ENCODE measurements at regions not wholly inside any gene's neighbourhood (a gene's known extent, or its start where the extent isn't known, plus 50 kb on each side); places are given as distances from the start of the nearest gene placed in this dataset.

DNA sequence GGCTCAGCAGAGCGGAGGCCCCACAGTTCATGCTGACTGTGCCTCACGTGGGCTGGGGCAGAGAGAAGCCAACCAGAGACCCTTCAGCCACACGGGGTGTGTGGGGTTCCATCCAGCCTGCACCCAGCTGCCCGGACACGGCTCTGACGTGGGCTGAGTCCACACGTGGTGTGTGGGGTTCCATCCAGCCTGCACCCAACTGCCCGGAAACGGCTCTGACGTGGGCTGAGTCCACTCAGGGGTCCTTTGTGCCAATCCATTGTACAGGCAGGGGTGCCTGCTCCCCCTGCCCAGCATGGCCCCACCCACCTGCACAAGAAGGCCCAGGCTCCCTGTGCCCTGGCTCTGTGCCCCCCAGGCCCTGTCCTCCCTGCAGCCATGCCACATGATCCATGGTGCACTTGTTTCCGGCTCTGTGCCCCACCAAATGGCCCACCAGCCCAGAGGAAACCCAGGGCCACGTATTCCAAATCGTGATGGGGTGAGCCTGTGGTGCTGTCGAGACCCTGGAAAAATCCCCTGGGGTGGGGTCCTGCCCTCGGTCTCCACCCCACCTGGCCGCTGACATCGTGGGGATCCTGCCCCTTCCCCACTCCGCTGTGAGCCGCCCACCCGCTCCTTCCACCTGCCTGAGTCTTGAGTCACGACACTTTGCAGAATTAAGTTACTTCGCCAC, 99.3 kb upstream of the SFSWAP start:
- TF ChIP-seq, protein P1, sequence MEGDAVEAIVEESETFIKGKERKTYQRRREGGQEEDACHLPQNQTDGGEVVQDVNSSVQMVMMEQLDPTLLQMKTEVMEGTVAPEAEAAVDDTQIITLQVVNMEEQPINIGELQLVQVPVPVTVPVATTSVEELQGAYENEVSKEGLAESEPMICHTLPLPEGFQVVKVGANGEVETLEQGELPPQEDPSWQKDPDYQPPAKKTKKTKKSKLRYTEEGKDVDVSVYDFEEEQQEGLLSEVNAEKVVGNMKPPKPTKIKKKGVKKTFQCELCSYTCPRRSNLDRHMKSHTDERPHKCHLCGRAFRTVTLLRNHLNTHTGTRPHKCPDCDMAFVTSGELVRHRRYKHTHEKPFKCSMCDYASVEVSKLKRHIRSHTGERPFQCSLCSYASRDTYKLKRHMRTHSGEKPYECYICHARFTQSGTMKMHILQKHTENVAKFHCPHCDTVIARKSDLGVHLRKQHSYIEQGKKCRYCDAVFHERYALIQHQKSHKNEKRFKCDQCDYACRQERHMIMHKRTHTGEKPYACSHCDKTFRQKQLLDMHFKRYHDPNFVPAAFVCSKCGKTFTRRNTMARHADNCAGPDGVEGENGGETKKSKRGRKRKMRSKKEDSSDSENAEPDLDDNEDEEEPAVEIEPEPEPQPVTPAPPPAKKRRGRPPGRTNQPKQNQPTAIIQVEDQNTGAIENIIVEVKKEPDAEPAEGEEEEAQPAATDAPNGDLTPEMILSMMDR (IDR thresholded peaks at IDR 0.05; ENCODE audit: low read depth, low read length): no peak
- Histone ChIP-seq H3K4me3 (ENCODE audit: low read depth, low read length) (no peak overlapping the region), H3K36me3 (no peaks in the 10 kb centered on the region), H3K27me3 (no peaks in the 10 kb centered on the region), H3K9me3 (no peaks in the 10 kb centered on the region), H3K4me1 (no peaks in the 10 kb centered on the region)
- no peak for DNase-seq

DNA sequence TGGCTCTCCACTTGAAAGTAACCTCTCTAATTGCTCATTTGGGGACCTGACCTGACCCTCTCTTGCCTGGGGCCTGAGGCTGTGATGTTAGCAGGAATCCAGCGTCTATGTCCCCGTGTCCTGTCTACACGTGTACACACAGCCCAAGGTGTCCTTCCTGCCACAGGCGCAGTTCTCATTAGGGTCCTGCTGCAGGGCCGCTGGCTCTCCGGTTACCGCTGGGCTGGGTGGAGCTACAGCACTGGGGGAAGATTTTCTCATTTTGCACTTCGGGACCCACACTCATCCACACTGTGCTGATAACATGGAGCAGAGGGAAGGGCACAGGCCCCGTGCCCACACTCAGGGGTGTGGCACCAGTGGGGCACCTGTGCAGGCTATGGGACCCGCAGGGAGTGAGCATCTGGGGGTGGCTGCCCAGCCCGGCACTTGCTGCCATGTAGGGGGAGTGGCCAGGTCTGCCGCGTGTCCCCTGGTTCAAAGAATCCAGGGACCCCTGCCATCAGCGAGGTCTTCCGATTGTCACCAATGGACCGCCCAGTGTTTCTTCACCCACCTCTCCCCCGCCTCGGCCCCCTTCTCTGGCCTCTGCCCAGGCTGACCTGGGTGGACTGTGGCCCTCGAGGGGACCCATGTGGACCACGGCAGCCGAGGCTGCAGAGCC, 98.7 kb upstream of the SFSWAP start:
- Histone ChIP-seq H3K4me3 (ENCODE audit: low read depth, low read length) (no peak overlapping the region), H3K36me3 (no peaks in the 10 kb centered on the region), H3K9me3 (no peaks in the 10 kb centered on the region), H3K27me3 (no peaks in the 10 kb centered on the region), H3K4me1 (no peaks in the 10 kb centered on the region)
- DNase-seq: no peak
- TF ChIP-seq, protein P1 (IDR thresholded peaks at IDR 0.05; ENCODE audit: low read depth, low read length): no peak

DNA sequence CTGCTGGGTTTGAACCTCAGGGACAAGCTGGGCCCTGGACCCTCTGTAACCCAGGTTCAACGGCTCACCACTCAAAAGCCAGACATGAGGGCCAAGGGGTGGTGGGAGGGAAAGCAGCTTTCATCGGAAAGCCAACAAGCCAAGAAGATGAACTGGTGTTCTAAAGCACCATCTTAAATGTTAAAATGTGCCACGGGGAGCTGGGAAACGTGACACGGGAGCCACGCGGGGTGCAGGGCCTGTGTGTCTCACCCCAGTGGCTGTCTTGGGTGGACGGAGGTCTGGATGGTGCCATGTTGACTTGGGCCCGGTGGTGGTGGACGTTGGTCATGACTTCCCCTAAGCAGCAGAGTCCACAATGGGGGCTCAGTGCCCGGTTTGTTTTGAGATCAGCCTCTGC, 97.7 kb upstream of the SFSWAP start:
- no peaks in the 10 kb centered on the region for H3K36me3 ChIP-seq
- no peaks in the 10 kb centered on the region for H3K4me1 ChIP-seq
- H3K4me3 ChIP-seq (ENCODE audit: low read depth, low read length): no peak overlapping the region
- TF ChIP-seq, protein P1 (IDR thresholded peaks at IDR 0.05; ENCODE audit: low read depth, low read length): no peak
- DNase-seq: no peak
- H3K9me3 ChIP-seq: no peaks in the 10 kb centered on the region
- no peaks in the 10 kb centered on the region for H3K27me3 ChIP-seq

DNA sequence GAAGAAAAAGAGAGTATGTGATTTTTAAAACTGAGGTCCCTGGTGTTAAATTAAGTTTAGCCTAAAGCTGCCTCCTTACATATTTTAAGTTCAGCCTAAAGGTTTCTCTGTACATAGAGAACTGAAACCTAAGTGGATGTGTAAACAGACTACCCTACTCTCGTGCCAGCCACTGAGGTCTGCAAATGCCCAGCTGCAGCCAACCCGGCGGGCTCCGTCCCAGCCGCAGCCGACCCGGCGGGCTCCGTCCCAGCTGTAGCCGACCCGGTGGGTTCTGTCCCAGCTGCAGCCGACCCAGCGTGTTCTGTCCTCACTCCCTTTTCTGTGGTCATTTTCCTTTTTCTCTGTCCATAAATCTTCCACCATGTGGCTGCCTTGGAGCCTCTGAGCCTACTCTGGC, 97.2 kb upstream of the SFSWAP start:
- no peaks in the 10 kb centered on the region for H3K27me3 ChIP-seq
- no peak overlapping the region for H3K4me3 ChIP-seq (ENCODE audit: low read depth, low read length)
- no peaks in the 10 kb centered on the region for H3K36me3 ChIP-seq
- no peaks in the 10 kb centered on the region for H3K9me3 ChIP-seq
- TF ChIP-seq, protein P1 (IDR thresholded peaks at IDR 0.05; ENCODE audit: low read depth, low read length): no peak
- DNase-seq: no peak
- H3K4me1 ChIP-seq: no peaks in the 10 kb centered on the region

DNA sequence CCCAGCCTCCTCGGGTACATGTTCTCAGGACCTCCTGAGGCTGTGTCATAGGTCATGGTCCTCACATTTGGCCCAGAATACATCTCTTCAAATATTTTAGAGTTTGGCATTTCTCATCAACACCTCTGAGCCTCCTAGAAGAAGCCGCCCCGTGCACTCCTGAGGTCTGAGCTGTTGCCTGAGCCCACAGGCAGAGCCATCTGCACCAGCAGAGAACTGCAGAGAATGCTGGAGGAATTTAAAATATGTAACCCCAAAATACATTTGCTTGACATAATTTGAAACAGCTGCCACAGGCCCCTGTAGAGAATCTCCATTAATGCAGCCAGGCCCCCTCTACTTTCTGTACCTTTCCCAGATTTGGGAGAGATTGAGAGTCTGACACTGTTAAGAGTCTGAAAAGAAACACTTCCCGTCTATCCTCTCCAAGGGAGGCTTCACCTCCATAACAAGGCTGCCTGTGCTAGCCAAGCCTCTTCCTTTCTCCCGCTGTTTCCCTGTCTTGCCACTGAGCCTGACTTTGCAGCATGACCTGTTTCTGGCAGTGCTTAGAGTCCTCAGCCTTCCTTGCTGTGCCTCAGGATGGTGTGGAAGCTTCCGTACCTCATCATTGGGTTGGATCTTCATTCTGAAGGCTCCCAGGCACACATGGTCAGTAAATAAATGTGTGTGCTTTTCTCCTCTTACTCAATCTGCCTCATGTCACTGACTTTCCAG, 95.4 kb upstream of the SFSWAP start:
- no peaks in the 10 kb centered on the region for H3K27me3 ChIP-seq
- H3K9me3 ChIP-seq: no peaks in the 10 kb centered on the region; the same call in 1 of the 2 replicates
- H3K4me3 ChIP-seq (ENCODE audit: low read depth, low read length): no peak overlapping the region
- no peaks in the 10 kb centered on the region for H3K4me1 ChIP-seq
- H3K36me3 ChIP-seq: no peaks in the 10 kb centered on the region
- DNase-seq: no peak
- TF ChIP-seq, protein P1 (IDR thresholded peaks at IDR 0.05; ENCODE audit: low read depth, low read length): no peak

Data from BE2C (cell line).